DND-41 (cell line): ENCODE measurements at regions not wholly inside any gene's neighbourhood (a gene's known extent, or its start where the extent isn't known, plus 50 kb on each side); places are given as distances from the start of the nearest gene placed in this dataset.

ENCODE experiments used
- ATAC-seq: fragments of 200-7000 bp; cut with Tn5 transposase; 3 replicates; pipeline ENCODE4 v1.9.1; 2021; ENCODE audit warnings: low read depth; ENCODE audit not compliant: insufficient read depth
- DNase-seq: peaks from one replicate; pipeline ENCODE4 v3.0.0-alpha.2; 2020
- H2AFZ ChIP-seq: 2 replicates; pipeline ENCODE4 v1.6.0; 2012; ENCODE audit warnings: low read depth, low read length
- H3K27ac ChIP-seq: 2 replicates; pipeline ENCODE4 v1.5.1; 2012; ENCODE audit warnings: low read length, inconsistent platforms
- H3K27me3 ChIP-seq: fragments of 200-600 bp; sonication (generic); 2 replicates; pipeline ENCODE4 v1.6.0; 2012; ENCODE audit warnings: low read length, mild to moderate bottlenecking, inconsistent platforms; ENCODE audit not compliant: insufficient read depth, poor library complexity
- H3K36me3 ChIP-seq: 2 replicates; pipeline ENCODE4 v1.5.1; 2012; ENCODE audit warnings: low read length, inconsistent platforms; ENCODE audit not compliant: insufficient read depth
- H3K4me1 ChIP-seq: 2 replicates; pipeline ENCODE4 v1.5.1; 2012; ENCODE audit warnings: mild to moderate bottlenecking, low read length; ENCODE audit not compliant: insufficient read depth
- H3K4me2 ChIP-seq: 2 replicates; pipeline ENCODE4 v1.6.0; 2012; ENCODE audit warnings: mild to moderate bottlenecking, moderate library complexity, low read length, inconsistent platforms; ENCODE audit not compliant: insufficient read depth
- H3K4me3 ChIP-seq, 2 experiments: fragments of 200-600 bp in 1 of 2; shearing (Covaris generic) in 1 of 2; 2 replicates each; pipeline ENCODE4 v1.5.1; 2012 to 2016; ENCODE audit warnings: inconsistent platforms in 2 of 2, low read length in 2 of 2, mild to moderate bottlenecking in 2 of 2, low read depth in 1 of 2, moderate library complexity in 1 of 2
- H3K79me2 ChIP-seq: 2 replicates; pipeline ENCODE4 v1.6.0; 2012; ENCODE audit warnings: low read length, inconsistent platforms; ENCODE audit not compliant: insufficient read depth
- H3K9ac ChIP-seq: 2 replicates; pipeline ENCODE4 v1.6.0; 2012; ENCODE audit warnings: low read depth, mild to moderate bottlenecking, inconsistent platforms, low read length, moderate library complexity
- H3K9me3 ChIP-seq: 2 replicates; pipeline ENCODE4 v1.5.1; 2012; ENCODE audit warnings: low read length, moderate library complexity, mild to moderate bottlenecking, inconsistent platforms; ENCODE audit not compliant: insufficient read depth, severe bottlenecking
- H4K20me1 ChIP-seq: 2 replicates; pipeline ENCODE4 v1.6.0; 2012; ENCODE audit warnings: low read length; ENCODE audit not compliant: insufficient read depth
- EZH2 ChIP-seq: IDR thresholded peaks from 3 replicates; pipeline ENCODE4 v1.6.1; 2012; ENCODE audit warnings: borderline replicate concordance, low read depth, mild to moderate bottlenecking, moderate library complexity, low read length, inconsistent platforms; ENCODE audit not compliant: severe bottlenecking
- TF ChIP-seq, protein P1 (sequence below): IDR thresholded peaks from 2 replicates; pipeline ENCODE4 v1.5.1; 2012; ENCODE audit warnings: borderline replicate concordance, low read length, moderate library complexity, mild to moderate bottlenecking; ENCODE audit not compliant: poor library complexity, severe bottlenecking; ENCODE audit errors: extremely low read depth

DNA sequence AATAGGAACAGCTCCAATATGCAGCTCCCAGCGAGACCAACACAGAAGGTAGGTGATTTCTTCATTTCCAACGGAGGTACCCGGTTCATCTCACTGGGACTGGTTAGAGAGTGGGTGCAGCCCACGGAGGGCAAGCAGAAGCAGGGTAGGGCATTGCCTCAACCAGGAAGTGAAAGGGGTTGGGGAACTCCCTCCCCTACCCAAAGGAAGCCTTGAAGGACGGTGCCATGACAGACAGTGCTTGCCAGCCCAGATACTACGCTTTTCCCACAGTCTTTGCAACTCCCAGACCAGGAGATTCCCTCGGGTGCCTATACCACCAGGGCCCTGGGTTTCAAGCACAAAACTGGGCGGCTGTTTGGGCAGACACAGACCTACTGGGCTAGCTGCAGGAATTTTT is 576.9 kb upstream of the NECTIN3 start:
- no peak overlapping the region for H2AFZ ChIP-seq
- TF ChIP-seq, protein P1, sequence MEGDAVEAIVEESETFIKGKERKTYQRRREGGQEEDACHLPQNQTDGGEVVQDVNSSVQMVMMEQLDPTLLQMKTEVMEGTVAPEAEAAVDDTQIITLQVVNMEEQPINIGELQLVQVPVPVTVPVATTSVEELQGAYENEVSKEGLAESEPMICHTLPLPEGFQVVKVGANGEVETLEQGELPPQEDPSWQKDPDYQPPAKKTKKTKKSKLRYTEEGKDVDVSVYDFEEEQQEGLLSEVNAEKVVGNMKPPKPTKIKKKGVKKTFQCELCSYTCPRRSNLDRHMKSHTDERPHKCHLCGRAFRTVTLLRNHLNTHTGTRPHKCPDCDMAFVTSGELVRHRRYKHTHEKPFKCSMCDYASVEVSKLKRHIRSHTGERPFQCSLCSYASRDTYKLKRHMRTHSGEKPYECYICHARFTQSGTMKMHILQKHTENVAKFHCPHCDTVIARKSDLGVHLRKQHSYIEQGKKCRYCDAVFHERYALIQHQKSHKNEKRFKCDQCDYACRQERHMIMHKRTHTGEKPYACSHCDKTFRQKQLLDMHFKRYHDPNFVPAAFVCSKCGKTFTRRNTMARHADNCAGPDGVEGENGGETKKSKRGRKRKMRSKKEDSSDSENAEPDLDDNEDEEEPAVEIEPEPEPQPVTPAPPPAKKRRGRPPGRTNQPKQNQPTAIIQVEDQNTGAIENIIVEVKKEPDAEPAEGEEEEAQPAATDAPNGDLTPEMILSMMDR, result no peak
- TF ChIP-seq EZH2, result no peak
- H3K9me3 ChIP-seq, result no peaks in the 10 kb centered on the region
- no peaks in the 10 kb centered on the region for H3K79me2 ChIP-seq
- H3K27ac ChIP-seq, result no peak overlapping the region
- no peaks in the 10 kb centered on the region for H3K4me1 ChIP-seq
- no peak overlapping the region for H3K4me2 ChIP-seq
- no peak overlapping the region for H3K4me3 ChIP-seq
- no peak overlapping the region for H3K9ac ChIP-seq
- no peak for ATAC-seq
- no peaks in the 10 kb centered on the region for H3K36me3 ChIP-seq
- no peaks in the 10 kb centered on the region for H3K27me3 ChIP-seq
- no peaks in the 10 kb centered on the region for H4K20me1 ChIP-seq
- DNase-seq, result no peak

DNA sequence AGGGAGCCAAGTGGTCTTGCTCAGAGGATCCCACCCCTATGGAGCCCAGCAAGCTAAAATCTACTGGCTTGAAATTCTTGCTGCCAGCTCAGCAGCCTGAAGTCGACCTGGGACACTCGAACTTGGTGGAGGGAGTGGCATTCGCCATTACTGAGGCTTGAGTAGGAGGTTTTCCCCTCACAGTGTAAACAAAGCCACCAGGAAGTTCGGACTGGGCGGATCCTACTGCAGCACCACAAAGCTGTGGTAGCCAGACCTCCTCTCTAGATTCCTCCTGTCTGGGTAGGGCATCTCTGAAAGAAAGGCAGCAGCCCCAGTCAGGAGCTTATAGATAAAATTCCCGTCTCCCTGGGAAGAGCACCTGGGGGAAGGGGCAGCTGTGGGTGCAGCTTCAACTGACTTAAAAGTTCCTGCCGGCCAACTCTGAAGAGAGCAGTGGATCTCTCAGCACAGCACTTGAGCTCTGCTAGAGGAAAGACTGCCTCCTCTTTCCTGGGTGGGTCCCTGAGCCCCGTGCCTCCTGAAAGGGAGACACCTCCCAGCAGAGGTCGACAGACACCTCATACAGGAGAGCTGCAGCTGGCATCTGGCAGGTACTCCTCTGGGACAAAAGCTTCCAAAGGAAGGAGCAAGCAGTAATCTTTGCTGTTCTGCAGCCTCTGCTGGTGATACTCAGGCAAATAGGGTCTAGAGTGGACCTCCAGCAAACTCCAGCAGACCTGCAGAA is 576.3 kb upstream of the NECTIN3 start:
- Histone ChIP-seq H3K4me1 (no peaks in the 10 kb centered on the region), H4K20me1 (no peaks in the 10 kb centered on the region), H3K9ac (no peak overlapping the region), H2AFZ (no peak overlapping the region; the same call in 1 of the 2 replicates), H3K27ac (no peak overlapping the region), H3K4me2 (no peak overlapping the region), H3K9me3 (no peaks in the 10 kb centered on the region), H3K79me2 (no peaks in the 10 kb centered on the region), H3K4me3 (no peak overlapping the region), H3K36me3 (no peaks in the 10 kb centered on the region), H3K27me3 (no peaks in the 10 kb centered on the region)
- no peak for TF ChIP-seq EZH2
- TF ChIP-seq, protein P1, result no peak
- no peak for DNase-seq
- ATAC-seq, result no peak

DNA sequence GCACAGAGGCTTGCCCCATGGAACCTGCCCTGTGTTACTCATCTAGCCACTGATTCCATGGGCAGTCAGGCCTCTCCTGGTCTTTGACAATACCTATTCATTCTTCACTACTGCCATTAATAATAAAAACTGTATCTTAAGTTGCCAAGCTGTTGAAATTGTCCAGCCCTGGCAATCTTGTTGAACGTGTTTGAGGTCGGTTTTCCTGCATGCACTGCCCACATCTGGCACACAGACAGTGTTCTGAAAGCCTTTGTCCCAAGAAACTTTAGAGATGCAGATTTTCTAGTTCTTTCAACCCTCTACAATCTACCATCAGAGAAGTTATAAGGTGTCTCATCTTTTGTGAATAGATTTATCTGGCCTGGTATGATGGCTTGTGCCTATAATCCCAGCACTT is 567.2 kb upstream of the NECTIN3 start:
- Histone ChIP-seq H3K4me2 (no peak overlapping the region), H4K20me1 (no peaks in the 10 kb centered on the region), H3K27me3 (no peaks in the 10 kb centered on the region), H3K4me3 (no peak overlapping the region), H3K27ac (no peak overlapping the region), H2AFZ (no peak overlapping the region), H3K79me2 (no peaks in the 10 kb centered on the region), H3K4me1 (no peaks in the 10 kb centered on the region), H3K9ac (no peak overlapping the region), H3K36me3 (no peaks in the 10 kb centered on the region), H3K9me3 (no peaks in the 10 kb centered on the region)
- TF ChIP-seq, protein P1, result no peak
- no peak for TF ChIP-seq EZH2
- no peak for ATAC-seq
- no peak for DNase-seq
